ENCODE measurements at regions not wholly inside any gene's neighbourhood (a gene's known extent, or its start where the extent isn't known, plus 50 kb on each side); places are given as distances from the start of the nearest gene placed in this dataset.
"Not testable (repeated sequence)": the region's sequence is repeated elsewhere in the genome, so short reads cannot be mapped to it uniquely, and the experiment has no call there.

GRCh38 chr4:66357316-66357715 lies 687.0 kb upstream of the EPHA5 start:
- no peak for DNase-seq

- DNase-seq: no peak
These were observed 685.0 kb upstream of the EPHA5 start for GRCh38 chr4:66355328-66355727.

- DNase-seq: no peak
These were observed 681.5 kb upstream of the EPHA5 start for GRCh38 chr4:66351761-66352160.

- no peak for DNase-seq
These were observed 670.1 kb upstream of the EPHA5 start for GRCh38 chr4:66340286-66340893.

GRCh38 chr4:66339007-66339406 lies 668.7 kb upstream of the EPHA5 start:
- no peak for DNase-seq

GRCh38 chr4:66331761-66332160 lies 661.5 kb upstream of the EPHA5 start:
- no peak for DNase-seq

GRCh38 chr4:66330125-66330524 lies 659.8 kb upstream of the EPHA5 start:
- no peak for DNase-seq

- DNase-seq: no peak
These were observed 658.7 kb upstream of the EPHA5 start for GRCh38 chr4:66328803-66329574.

- no peak for DNase-seq
These were observed 637.6 kb upstream of the EPHA5 start for GRCh38 chr4:66307641-66308438.

GRCh38 chr4:66300336-66300934 lies 630.1 kb upstream of the EPHA5 start:
- DNase-seq: no peak

GRCh38 chr4:66298569-66298968 lies 628.3 kb upstream of the EPHA5 start:
- no peak for DNase-seq

GRCh38 chr4:66297703-66298102 lies 627.4 kb upstream of the EPHA5 start:
- no peak for DNase-seq

GRCh38 chr4:66294638-66295037 lies 624.3 kb upstream of the EPHA5 start:
- no peak for DNase-seq

- no peak for DNase-seq
These were observed 614.7 kb upstream of the EPHA5 start for GRCh38 chr4:66284991-66285451.

- no peak for DNase-seq
These were observed 608.8 kb upstream of the EPHA5 start for GRCh38 chr4:66279084-66279483.

GRCh38 chr4:66275411-66276038 lies 605.2 kb upstream of the EPHA5 start:
- DNase-seq: no peak

- no peak for DNase-seq
These were observed 602.8 kb upstream of the EPHA5 start for GRCh38 chr4:66273110-66273509.

GRCh38 chr4:66270356-66270755 lies 600.1 kb upstream of the EPHA5 start:
- not testable (repeated sequence) for DNase-seq

GRCh38 chr4:66266554-66266953 lies 596.3 kb upstream of the EPHA5 start:
- DNase-seq: not testable (repeated sequence)

- no peak for DNase-seq
These were observed 595.7 kb upstream of the EPHA5 start for GRCh38 chr4:66266035-66266434.

- DNase-seq: no peak
These were observed 582.0 kb upstream of the EPHA5 start for GRCh38 chr4:66252291-66252690.

GRCh38 chr4:66246643-66247042 lies 576.4 kb upstream of the EPHA5 start:
- no peak for DNase-seq

GRCh38 chr4:66235876-66236275 lies 565.6 kb upstream of the EPHA5 start:
- DNase-seq: no peak

Measured in inflammatory macrophage treated with lipopolysaccharide for 4 hours (primary cell).